GM18909 (cell line): ENCODE measurements at regions not wholly inside any gene's neighbourhood (a gene's known extent, or its start where the extent isn't known, plus 50 kb on each side); places are given as distances from the start of the nearest gene placed in this dataset.
"Not testable (repeated sequence)": the region's sequence is repeated elsewhere in the genome, so short reads cannot be mapped to it uniquely, and the experiment has no call there.

Source experiments
- ATAC-seq: cut with Tn5 transposase; IDR thresholded peaks from one replicate; pipeline ENCODE4 v1.9.1; 2021; ENCODE audit warnings: mild to moderate bottlenecking; ENCODE audit not compliant: unreplicated experiment, poor library complexity

GRCh38 chr1:8151647-8152046 lies 125.5 kb upstream of the ERRFI1 start:
- ATAC-seq, result no peak

- ATAC-seq, result not testable (repeated sequence)
Measured at GRCh38 chr1:8149756-8150155, 123.6 kb upstream of the ERRFI1 start.

GRCh38 chr1:8147956-8148355 lies 121.8 kb upstream of the ERRFI1 start:
- no peak for ATAC-seq

GRCh38 chr1:8146257-8146855 lies 120.2 kb upstream of the ERRFI1 start:
- no peak for ATAC-seq

- no peak for ATAC-seq
Measured at GRCh38 chr1:8145545-8146202, 119.6 kb upstream of the ERRFI1 start.

- ATAC-seq, result no peak
Measured at GRCh38 chr1:8144323-8144722, 118.2 kb upstream of the ERRFI1 start.

GRCh38 chr1:8142955-8143629 lies 117.0 kb upstream of the ERRFI1 start:
- no peak for ATAC-seq

- no peak for ATAC-seq
Measured at GRCh38 chr1:8139941-8140340, 113.8 kb upstream of the ERRFI1 start.

GRCh38 chr1:8139383-8139782 lies 113.3 kb upstream of the ERRFI1 start:
- ATAC-seq, result no peak

GRCh38 chr1:8138673-8139072 lies 112.6 kb upstream of the ERRFI1 start:
- ATAC-seq, result no peak

GRCh38 chr1:8137481-8138244 lies 111.6 kb upstream of the ERRFI1 start:
- ATAC-seq, result no peak

- ATAC-seq, result no peak
Measured at GRCh38 chr1:8136766-8137165, 110.7 kb upstream of the ERRFI1 start.

- no peak for ATAC-seq
Measured at GRCh38 chr1:8135250-8135649, 109.1 kb upstream of the ERRFI1 start.

- ATAC-seq, result no peak
Measured at GRCh38 chr1:8134546-8135235, 108.6 kb upstream of the ERRFI1 start.

GRCh38 chr1:8133657-8134430 lies 107.7 kb upstream of the ERRFI1 start:
- no peak for ATAC-seq

- no peak for ATAC-seq
Measured at GRCh38 chr1:8133190-8133589, 107.1 kb upstream of the ERRFI1 start.

GRCh38 chr1:8127171-8127641 lies 101.1 kb upstream of the ERRFI1 start:
- ATAC-seq, result no peak

GRCh38 chr1:8122477-8123407 lies 96.6 kb upstream of the ERRFI1 start:
- no peak for ATAC-seq

- ATAC-seq, result no peak
Measured at GRCh38 chr1:8122160-8122476, 96.0 kb upstream of the ERRFI1 start.
